Lower leg skin (tissue), 3 donors: ENCODE measurements at regions not wholly inside any gene's neighbourhood (a gene's known extent, or its start where the extent isn't known, plus 50 kb on each side); places are given as distances from the start of the nearest gene placed in this dataset.

Experiments
- CTCF ChIP-seq, 3 donors: fragments of 450-650 bp; IDR thresholded peaks; one replicate each; pipeline ENCODE4 v1.5.1; 2016; ENCODE audit warnings: antibody characterized with exemption in 3 of 3, mild to moderate bottlenecking in 3 of 3, moderate library complexity in 2 of 3
- POLR2A ChIP-seq, 2 donors: fragments of 450-650 bp; IDR thresholded peaks; one replicate each; pipeline ENCODE4 v1.6.1; 2016 to 2017; ENCODE audit warnings: antibody characterized with exemption in 2 of 2, mild to moderate bottlenecking in 1 of 2, moderate library complexity in 1 of 2

- no peak for TF ChIP-seq CTCF (IDR thresholded peaks at IDR 0.05)
- no peak for TF ChIP-seq POLR2A (IDR thresholded peaks at IDR 0.05)
Measured at GRCh38 chr7:130814778-130815335, 80.8 kb upstream of the KLF14 start.
